HEK293T (cell line): ENCODE measurements at regions not wholly inside any gene's neighbourhood (a gene's known extent, or its start where the extent isn't known, plus 50 kb on each side); places are given as distances from the start of the nearest gene placed in this dataset.

ENCODE experiments used
- BHLHE40 ChIP-seq: fragments of 450-650 bp; IDR thresholded peaks from 2 replicates; pipeline ENCODE4 v1.6.1; 2016; ENCODE audit warnings: mild to moderate bottlenecking, moderate library complexity, borderline replicate concordance
- CTBP1 ChIP-seq: fragments of 450-650 bp; IDR thresholded peaks from 2 replicates; pipeline ENCODE4 v1.6.1; 2016; ENCODE audit warnings: borderline replicate concordance
- ELF4 ChIP-seq: fragments of 450-650 bp; IDR thresholded peaks from 2 replicates; pipeline ENCODE4 v1.6.1; 2017; ENCODE audit warnings: antibody characterized with exemption
- FOXA1 ChIP-seq: fragments of 450-650 bp; IDR thresholded peaks from 2 replicates; pipeline ENCODE4 v1.6.1; 2016; ENCODE audit warnings: mild to moderate bottlenecking
- FOXM1 ChIP-seq: fragments of 450-650 bp; IDR thresholded peaks from 2 replicates; pipeline ENCODE4 v1.6.1; 2017; ENCODE audit warnings: mild to moderate bottlenecking, borderline replicate concordance
- HDGF ChIP-seq: fragments of 450-650 bp; IDR thresholded peaks from 2 replicates; pipeline ENCODE4 v1.6.1; 2017; ENCODE audit warnings: antibody characterized with exemption, borderline replicate concordance
- L3MBTL2 ChIP-seq: fragments of 450-650 bp; conservative IDR thresholded peaks from 2 replicates; pipeline ENCODE4 v1.6.1; 2016; ENCODE audit warnings: mild to moderate bottlenecking
- NFRKB ChIP-seq: fragments of 450-650 bp; IDR thresholded peaks from 2 replicates; pipeline ENCODE4 v1.6.1; 2016; ENCODE audit warnings: mild to moderate bottlenecking, moderate library complexity
- PKNOX1 ChIP-seq: fragments of 450-650 bp; IDR thresholded peaks from 2 replicates; pipeline ENCODE4 v1.6.1; 2016
- SP1 ChIP-seq: fragments of 450-650 bp; IDR thresholded peaks from 2 replicates; pipeline ENCODE4 v1.6.1; 2017
- SUZ12 ChIP-seq: fragments of 450-650 bp; IDR thresholded peaks from 2 replicates; pipeline ENCODE4 v1.6.1; 2016; ENCODE audit warnings: mild to moderate bottlenecking
- TARDBP ChIP-seq: fragments of 450-650 bp; IDR thresholded peaks from 2 replicates; pipeline ENCODE4 v1.6.1; 2016
- ZNF384 ChIP-seq: fragments of 450-650 bp; IDR thresholded peaks from 2 replicates; pipeline ENCODE4 v1.6.1; 2016

GRCh38 chr6:9064156-9064555 lies 628.8 kb upstream of the SLC35B3 start:
- TF ChIP-seq PKNOX1 (no peak), BHLHE40 (no peak), HDGF (no peak), SP1 (no peak), TARDBP (no peak), FOXA1 (no peak), L3MBTL2 (no peak), NFRKB (no peak), SUZ12 (no peak), CTBP1 (no peak), FOXM1 (no peak), ZNF384 (no peak), ELF4 (no peak)
